GM20000 (cell line): ENCODE measurements at regions not wholly inside any gene's neighbourhood (a gene's known extent, or its start where the extent isn't known, plus 50 kb on each side); places are given as distances from the start of the nearest gene placed in this dataset.

Experiments used
- DNase-seq: peaks from one replicate; pipeline ENCODE4 v3.0.0; 2012; ENCODE audit warnings: low spot score
- CTCF ChIP-seq: IDR thresholded peaks from 2 replicates; pipeline ENCODE4 v1.5.1; 2012; ENCODE audit warnings: mild to moderate bottlenecking, control low read depth; ENCODE audit errors: extremely low read depth, missing control alignments

GRCh38 chr16:80117556-80118130 lies 423.1 kb upstream of the DYNLRB2 start:
- DNase-seq = no peak
- TF ChIP-seq CTCF = no peak

GRCh38 chr16:80116711-80117110 lies 424.1 kb upstream of the DYNLRB2 start:
- TF ChIP-seq CTCF = no peak
- DNase-seq = no peak

DNA sequence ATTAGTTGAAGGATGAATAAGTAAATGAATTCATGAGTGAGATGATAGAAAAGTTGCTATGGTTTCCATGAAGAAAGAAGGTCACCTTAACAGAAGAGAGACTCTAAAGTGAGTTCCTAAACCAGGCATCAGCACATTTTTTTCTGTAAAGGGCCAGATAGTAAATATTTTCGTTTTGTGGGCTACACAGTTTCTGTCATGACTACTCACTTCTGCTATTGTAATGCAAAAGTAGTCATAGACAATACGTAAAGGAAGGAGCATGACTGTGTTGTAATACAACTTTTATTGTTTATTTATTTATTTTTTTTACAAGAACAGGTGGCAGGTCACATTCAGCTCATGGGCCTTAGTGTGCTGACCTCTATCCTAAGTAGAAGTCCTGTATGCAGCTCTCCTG lies 426.1 kb upstream of the DYNLRB2 start:
- TF ChIP-seq CTCF = no peak
- DNase-seq = no peak

DNA sequence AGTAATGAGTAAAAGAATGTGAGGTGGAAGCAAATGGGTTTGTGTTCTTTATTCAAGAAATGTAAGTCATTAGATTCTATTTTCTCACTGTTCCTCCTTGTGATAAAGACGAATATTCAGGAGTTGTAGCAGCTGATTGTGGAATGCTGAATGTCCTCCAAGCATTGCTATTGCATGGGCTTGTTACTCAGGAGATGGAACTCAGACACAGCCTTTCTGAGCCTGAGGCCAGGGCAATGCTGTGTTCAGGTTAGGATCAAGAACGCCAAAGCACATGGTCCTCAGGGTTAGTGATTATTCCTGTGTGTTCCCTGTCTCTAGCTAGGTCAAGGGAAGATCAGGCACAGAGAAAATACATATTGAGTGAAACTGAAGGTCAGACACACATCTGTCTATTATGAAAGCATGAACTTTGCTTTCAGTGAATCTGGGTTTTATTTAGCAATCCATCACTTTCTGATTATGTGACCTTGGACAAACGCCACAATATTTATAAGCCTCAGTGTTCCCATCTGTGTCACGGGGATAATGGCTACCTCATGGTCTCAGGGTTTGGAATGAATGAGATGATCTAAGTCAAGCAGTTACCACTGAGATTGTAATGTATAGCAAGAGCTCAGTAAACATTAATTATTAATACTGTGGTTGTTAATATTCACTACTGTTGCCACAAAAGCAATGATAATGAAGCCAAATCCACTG lies 426.8 kb upstream of the DYNLRB2 start:
- DNase-seq = no peak
- no peak for TF ChIP-seq CTCF

DNA sequence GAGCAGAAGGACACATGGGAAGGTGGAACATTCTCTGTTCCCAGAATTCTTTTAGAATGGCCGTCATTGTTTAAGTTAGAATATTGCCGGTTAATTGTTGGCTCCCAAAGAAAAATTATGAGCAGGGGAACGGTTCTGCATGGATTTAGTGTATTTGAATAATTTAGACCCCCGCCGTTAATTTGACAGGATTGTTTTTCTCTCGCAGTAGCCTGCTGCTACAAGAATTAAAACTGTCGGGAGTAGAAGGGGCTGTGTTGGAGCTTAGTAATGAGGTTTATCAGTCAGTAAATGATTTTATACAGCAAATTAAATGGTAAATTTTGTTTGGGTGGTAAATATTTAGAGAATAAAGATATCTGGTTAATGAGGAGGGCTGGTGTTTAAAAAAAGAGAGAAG lies 431.2 kb upstream of the DYNLRB2 start:
- TF ChIP-seq CTCF = no peak
- DNase-seq = no peak

DNA sequence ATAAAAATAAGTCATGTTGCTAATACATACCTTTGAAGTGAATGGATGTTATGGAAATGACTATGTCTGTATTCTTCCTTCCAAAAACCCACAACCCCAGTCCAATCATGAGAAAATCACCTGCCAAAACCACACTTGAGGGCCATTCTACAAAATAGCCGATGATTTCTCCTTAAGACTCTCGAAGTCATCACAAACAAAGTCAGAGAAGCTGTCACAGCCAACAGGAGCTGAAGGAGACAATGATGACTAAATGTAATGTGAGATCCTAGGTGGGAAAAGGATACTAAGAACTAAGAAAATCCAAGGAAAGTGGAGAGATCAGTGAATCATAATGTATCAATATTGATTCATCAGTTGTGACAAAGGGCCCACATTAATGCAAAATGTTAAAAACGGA lies 432.9 kb upstream of the DYNLRB2 start:
- no peak for DNase-seq

More for the DNA sequence above, 432.9 kb upstream of the DYNLRB2 start:
- TF ChIP-seq CTCF = no peak
